ENCODE measurements at regions not wholly inside any gene's neighbourhood (a gene's known extent, or its start where the extent isn't known, plus 50 kb on each side); places are given as distances from the start of the nearest gene placed in this dataset.

- no peak for TF ChIP-seq CTCF (conservative IDR thresholded peaks at IDR 0.05; ENCODE audit: low read depth in 2 of 2)
- no peak for TF ChIP-seq JUNB (IDR thresholded peaks at IDR 0.05; ENCODE audit: unreplicated experiment)
- TF ChIP-seq ZNF331 (CRISPR knock-in tag; IDR thresholded peaks at IDR 0.05; ENCODE audit: low read depth), result no peak
- no peak for TF ChIP-seq EZH2 (IDR thresholded peaks at IDR 0.05; ENCODE audit: low read depth, unreplicated experiment)
- no peak for TF ChIP-seq EZH2phosphoT487 (IDR thresholded peaks at IDR 0.05; ENCODE audit: unreplicated experiment)
- TF ChIP-seq CREB1 (CRISPR knock-in tag; IDR thresholded peaks at IDR 0.05; ENCODE audit: low read depth), result no peak
- no peak for TF ChIP-seq REST (IDR thresholded peaks at IDR 0.05; ENCODE audit: unreplicated experiment)
- TF ChIP-seq ZNF114 (CRISPR knock-in tag; IDR thresholded peaks at IDR 0.05), result no peak
- TF ChIP-seq ZNF462 (CRISPR knock-in tag; IDR thresholded peaks at IDR 0.05), result no peak
- TF ChIP-seq POLR2AphosphoS5 (IDR thresholded peaks at IDR 0.05; ENCODE audit: low read depth), result no peak
- no peak for TF ChIP-seq NANOG (IDR thresholded peaks at IDR 0.05; ENCODE audit: borderline replicate concordance)
Observed at GRCh38 chr16:73189136-73189535, 141.2 kb upstream of the ZFHX3 start.
